ENCODE measurements at regions not wholly inside any gene's neighbourhood (a gene's known extent, or its start where the extent isn't known, plus 50 kb on each side); places are given as distances from the start of the nearest gene placed in this dataset.
"Not testable (repeated sequence)": the region's sequence is repeated elsewhere in the genome, so short reads cannot be mapped to it uniquely, and the experiment has no call there.

DNA sequence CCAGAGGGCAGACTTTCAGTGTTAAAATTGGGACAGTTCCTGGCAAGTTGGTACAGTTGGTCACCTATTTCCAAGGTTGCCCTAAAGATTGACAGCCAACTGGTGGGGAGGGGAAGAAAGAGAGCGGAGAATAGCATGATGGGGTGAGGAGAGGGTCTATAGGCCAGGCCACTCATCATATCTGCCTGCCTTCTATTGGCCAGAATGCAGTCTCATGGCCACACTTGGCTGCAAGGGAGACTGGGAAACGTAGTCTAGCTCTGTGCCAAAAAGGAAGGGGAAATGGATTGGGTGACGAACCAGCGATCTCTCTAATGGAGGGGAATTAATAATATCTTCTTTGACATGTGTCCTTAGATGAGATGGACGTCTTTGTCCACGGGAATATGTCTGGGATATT is 197.4 kb upstream of the ATP6AP2 start:
- Histone ChIP-seq H3K36me3 (ENCODE audit: control insufficient read depth, insufficient read depth, low read length) (no peaks in the 10 kb centered on the region), H3K27ac (ENCODE audit: insufficient read depth, low read length, poor library complexity, severe bottlenecking) (no peak overlapping the region), H3K4me3 (ENCODE audit: insufficient read depth, low read depth, low read length, poor library complexity, severe bottlenecking) (no peak overlapping the region), H3K9me3 (ENCODE audit: control insufficient read depth, low read length) (no peaks in the 10 kb centered on the region), H3K4me1 (ENCODE audit: control insufficient read depth, insufficient read depth, low read length, poor library complexity, severe bottlenecking) (no peaks in the 10 kb centered on the region), H3K27me3 (replicated peaks; ENCODE audit: control insufficient read depth, insufficient read depth, low read length, poor library complexity, severe bottlenecking) (no peaks in the 10 kb centered on the region)
- no peak for DNase-seq

DNA sequence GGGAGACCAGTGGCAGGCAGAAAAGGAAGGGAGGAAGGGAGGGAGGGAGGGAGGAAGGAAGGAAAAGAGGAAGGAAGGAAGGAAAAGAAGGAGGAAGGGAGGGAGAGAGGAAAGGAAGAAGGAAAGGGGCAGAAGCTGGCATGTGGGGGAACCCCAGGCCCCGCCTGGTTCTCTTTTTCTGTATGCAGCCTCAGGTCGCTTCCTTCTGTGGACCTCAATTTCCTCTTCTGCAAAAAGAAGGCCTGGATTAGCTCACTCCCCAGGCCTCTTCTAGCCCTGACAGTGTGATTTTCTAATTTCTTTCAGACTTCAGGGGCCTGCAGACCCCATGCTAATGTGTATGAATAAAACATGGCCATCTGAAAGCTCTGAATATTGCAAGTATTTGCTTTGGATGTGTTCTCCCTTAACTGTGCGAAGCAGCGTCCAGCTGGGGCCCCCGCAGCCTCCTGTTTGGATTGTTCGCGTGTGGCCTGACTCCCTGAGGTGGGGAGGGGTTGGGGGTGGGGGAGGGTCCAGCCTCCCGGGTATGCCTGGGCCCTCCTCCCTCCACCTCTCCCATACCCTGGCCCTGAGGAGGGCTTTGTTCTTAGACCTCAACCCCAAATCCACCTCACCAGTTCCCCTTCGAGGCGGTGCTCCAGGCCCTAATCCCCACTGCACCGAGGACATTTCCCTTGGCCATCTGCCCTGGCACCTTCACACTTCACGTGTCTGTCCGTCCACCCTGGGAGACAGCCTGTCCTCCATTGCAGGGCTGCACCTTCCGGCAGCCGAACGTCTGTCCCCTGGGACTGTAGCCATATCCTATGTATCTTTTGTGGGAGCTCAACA is 199.9 kb upstream of the ATP6AP2 start:
- no peaks in the 10 kb centered on the region for H3K4me1 ChIP-seq (ENCODE audit: control insufficient read depth, insufficient read depth, low read length, poor library complexity, severe bottlenecking)
- no peaks in the 10 kb centered on the region for H3K36me3 ChIP-seq (ENCODE audit: control insufficient read depth, insufficient read depth, low read length)
- H3K27ac ChIP-seq (ENCODE audit: insufficient read depth, low read length, poor library complexity, severe bottlenecking): no peak overlapping the region
- H3K4me3 ChIP-seq (ENCODE audit: insufficient read depth, low read depth, low read length, poor library complexity, severe bottlenecking): no peak overlapping the region
- no peaks in the 10 kb centered on the region for H3K9me3 ChIP-seq (ENCODE audit: control insufficient read depth, low read length)
- DNase-seq: no peak
- H3K27me3 ChIP-seq (replicated peaks; ENCODE audit: control insufficient read depth, insufficient read depth, low read length, poor library complexity, severe bottlenecking): no peaks in the 10 kb centered on the region

DNA sequence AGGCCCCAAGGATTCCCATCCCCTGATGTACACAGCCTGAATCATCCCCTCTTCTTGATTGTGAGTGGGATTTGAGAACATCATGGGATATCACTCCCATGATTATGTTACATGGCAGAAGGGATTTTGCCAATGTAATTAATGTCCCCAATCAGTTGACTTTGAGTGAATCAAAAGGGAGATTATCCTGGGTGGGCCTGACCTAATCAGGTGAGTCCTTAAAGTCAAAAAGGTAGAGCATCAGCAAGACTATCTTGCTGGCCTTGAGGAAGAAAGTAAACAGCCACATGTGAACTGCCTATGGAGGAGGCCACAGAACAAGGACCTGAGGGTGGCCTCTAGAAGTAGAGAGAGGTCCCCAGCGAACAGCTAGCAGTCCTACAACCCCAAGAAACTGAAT is 203.1 kb upstream of the ATP6AP2 start:
- Histone ChIP-seq H3K36me3 (ENCODE audit: control insufficient read depth, insufficient read depth, low read length) (no peaks in the 10 kb centered on the region), H3K9me3 (ENCODE audit: control insufficient read depth, low read length) (no peaks in the 10 kb centered on the region), H3K27me3 (replicated peaks; ENCODE audit: control insufficient read depth, insufficient read depth, low read length, poor library complexity, severe bottlenecking) (no peaks in the 10 kb centered on the region), H3K4me1 (ENCODE audit: control insufficient read depth, insufficient read depth, low read length, poor library complexity, severe bottlenecking) (no peaks in the 10 kb centered on the region), H3K27ac (ENCODE audit: insufficient read depth, low read length, poor library complexity, severe bottlenecking) (no peak overlapping the region), H3K4me3 (ENCODE audit: insufficient read depth, low read depth, low read length, poor library complexity, severe bottlenecking) (no peak overlapping the region)
- DNase-seq: no peak

DNA sequence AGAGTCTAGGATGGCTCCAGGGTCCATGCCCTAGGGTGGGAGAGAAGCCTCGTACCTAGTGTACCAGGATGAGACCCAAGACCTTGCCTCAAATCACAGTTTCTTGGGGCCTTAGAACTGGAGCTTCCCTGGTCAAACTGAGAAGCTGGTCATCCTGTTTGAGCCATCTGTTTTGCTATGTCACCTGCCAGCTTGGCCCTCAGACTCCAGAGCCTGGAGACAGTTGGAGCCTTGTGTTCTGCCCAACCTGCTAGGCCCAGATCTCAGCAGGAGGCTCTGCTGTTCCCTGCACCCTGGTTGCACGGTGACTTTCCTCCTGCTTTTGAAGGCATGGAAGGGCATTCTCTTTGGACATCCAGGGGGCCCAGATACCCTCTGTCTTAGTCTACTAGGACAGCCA is 206.3 kb upstream of the ATP6AP2 start:
- Histone ChIP-seq H3K9me3 (ENCODE audit: control insufficient read depth, low read length) (no peaks in the 10 kb centered on the region), H3K27ac (ENCODE audit: insufficient read depth, low read length, poor library complexity, severe bottlenecking) (no peak overlapping the region), H3K4me3 (ENCODE audit: insufficient read depth, low read depth, low read length, poor library complexity, severe bottlenecking) (no peak overlapping the region), H3K36me3 (ENCODE audit: control insufficient read depth, insufficient read depth, low read length) (no peaks in the 10 kb centered on the region), H3K27me3 (replicated peaks; ENCODE audit: control insufficient read depth, insufficient read depth, low read length, poor library complexity, severe bottlenecking) (no peaks in the 10 kb centered on the region), H3K4me1 (ENCODE audit: control insufficient read depth, insufficient read depth, low read length, poor library complexity, severe bottlenecking) (no peaks in the 10 kb centered on the region)
- no peak for DNase-seq

DNA sequence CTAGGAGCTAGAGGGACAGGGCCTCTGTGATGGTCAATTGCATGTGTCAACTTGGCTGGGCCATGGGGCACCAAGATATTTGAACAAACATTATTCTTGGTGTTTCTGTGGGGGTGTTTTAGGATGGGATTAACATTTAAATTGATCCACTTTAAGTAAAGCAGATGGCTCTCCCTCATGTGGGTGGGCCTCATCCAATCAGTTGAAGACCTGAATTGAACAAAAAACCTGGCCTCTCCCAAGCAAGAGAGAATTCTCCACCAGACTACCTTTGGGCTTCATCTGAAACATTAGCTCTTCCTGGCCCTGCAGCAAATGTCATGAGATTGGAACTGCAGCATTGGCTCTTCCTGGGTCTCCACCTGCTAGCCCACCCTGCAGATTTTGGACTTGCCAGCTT is 207.1 kb upstream of the ATP6AP2 start:
- no peak overlapping the region for H3K27ac ChIP-seq (ENCODE audit: insufficient read depth, low read length, poor library complexity, severe bottlenecking)
- H3K4me1 ChIP-seq (ENCODE audit: control insufficient read depth, insufficient read depth, low read length, poor library complexity, severe bottlenecking): no peaks in the 10 kb centered on the region
- no peaks in the 10 kb centered on the region for H3K9me3 ChIP-seq (ENCODE audit: control insufficient read depth, low read length)
- no peak for DNase-seq
- H3K4me3 ChIP-seq (ENCODE audit: insufficient read depth, low read depth, low read length, poor library complexity, severe bottlenecking): no peak overlapping the region
- no peaks in the 10 kb centered on the region for H3K27me3 ChIP-seq (replicated peaks; ENCODE audit: control insufficient read depth, insufficient read depth, low read length, poor library complexity, severe bottlenecking)
- H3K36me3 ChIP-seq (ENCODE audit: control insufficient read depth, insufficient read depth, low read length): no peaks in the 10 kb centered on the region

DNA sequence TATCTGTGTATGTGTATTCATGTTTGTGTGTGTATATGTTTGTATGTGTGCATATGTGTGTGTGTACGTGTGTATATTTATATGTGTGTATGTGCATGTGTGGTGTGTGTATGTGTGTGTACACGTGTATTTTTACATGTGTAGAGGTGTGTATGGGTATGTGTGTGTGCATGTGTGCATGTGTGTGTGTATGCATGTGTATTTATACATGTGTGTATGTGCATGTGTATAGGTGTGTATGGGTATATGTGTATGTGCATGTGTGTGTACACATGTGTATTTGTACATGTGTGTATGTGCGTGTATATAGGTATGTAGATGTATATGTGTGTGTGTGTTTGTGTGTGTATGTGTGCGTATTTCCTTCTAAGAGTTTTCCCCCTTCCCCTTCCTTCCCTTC is 207.7 kb upstream of the ATP6AP2 start:
- H3K9me3 ChIP-seq (ENCODE audit: control insufficient read depth, low read length): no peaks in the 10 kb centered on the region
- no peaks in the 10 kb centered on the region for H3K4me1 ChIP-seq (ENCODE audit: control insufficient read depth, insufficient read depth, low read length, poor library complexity, severe bottlenecking)
- H3K27ac ChIP-seq (ENCODE audit: insufficient read depth, low read length, poor library complexity, severe bottlenecking): no peak overlapping the region
- H3K27me3 ChIP-seq (replicated peaks; ENCODE audit: control insufficient read depth, insufficient read depth, low read length, poor library complexity, severe bottlenecking): no peaks in the 10 kb centered on the region
- no peak overlapping the region for H3K4me3 ChIP-seq (ENCODE audit: insufficient read depth, low read depth, low read length, poor library complexity, severe bottlenecking)
- no peaks in the 10 kb centered on the region for H3K36me3 ChIP-seq (ENCODE audit: control insufficient read depth, insufficient read depth, low read length)
- DNase-seq: no peak

DNA sequence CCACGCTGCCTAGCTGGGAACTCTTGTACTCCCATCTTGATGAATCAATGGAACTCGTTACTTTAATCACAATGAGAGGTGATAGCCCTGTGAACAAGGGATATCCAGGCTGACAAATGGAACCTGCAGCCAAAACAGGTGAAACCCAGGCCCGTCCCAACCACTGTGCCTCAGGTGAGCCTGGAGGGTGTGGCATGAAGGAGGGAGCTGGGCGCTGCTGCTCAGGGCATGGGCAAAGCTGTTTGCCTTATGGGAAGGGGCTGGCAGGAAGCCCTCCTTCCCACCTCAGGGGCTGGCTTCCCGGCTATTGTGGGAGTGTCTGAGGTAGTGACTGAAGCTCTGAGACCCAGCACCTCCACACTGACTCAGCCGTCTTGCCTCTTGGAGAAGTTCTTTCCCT is 209.4 kb upstream of the ATP6AP2 start:
- Histone ChIP-seq H3K9me3 (ENCODE audit: control insufficient read depth, low read length) (no peaks in the 10 kb centered on the region), H3K27ac (ENCODE audit: insufficient read depth, low read length, poor library complexity, severe bottlenecking) (no peak overlapping the region), H3K4me3 (ENCODE audit: insufficient read depth, low read depth, low read length, poor library complexity, severe bottlenecking) (no peak overlapping the region), H3K27me3 (replicated peaks; ENCODE audit: control insufficient read depth, insufficient read depth, low read length, poor library complexity, severe bottlenecking) (no peaks in the 10 kb centered on the region), H3K4me1 (ENCODE audit: control insufficient read depth, insufficient read depth, low read length, poor library complexity, severe bottlenecking) (no peaks in the 10 kb centered on the region), H3K36me3 (ENCODE audit: control insufficient read depth, insufficient read depth, low read length) (no peaks in the 10 kb centered on the region)
- no peak for DNase-seq

DNA sequence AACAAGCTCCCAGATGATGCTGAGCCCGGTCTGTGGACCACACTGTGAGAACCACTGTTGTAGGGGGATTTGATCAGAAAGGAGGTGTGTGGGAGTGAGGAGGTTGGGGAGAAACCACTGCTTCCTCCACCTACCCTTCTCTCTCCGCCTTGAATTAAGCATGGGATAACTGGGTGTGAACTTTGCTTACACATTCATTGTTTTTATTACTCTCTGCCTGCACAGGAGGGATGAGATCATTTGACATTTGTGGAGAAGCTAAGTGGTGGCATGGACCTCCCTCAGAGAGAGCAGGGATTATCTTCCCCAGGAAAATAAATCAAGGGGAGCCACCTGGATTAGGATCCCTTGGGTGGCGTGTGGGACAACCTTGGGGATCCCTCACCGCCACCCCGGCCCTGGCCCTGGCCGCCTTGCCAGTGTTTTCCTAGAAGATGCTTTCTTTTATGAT is 212.1 kb upstream of the ATP6AP2 start:
- no peak for DNase-seq
- Histone ChIP-seq H3K4me3 (ENCODE audit: insufficient read depth, low read depth, low read length, poor library complexity, severe bottlenecking) (no peak overlapping the region), H3K27ac (ENCODE audit: insufficient read depth, low read length, poor library complexity, severe bottlenecking) (no peak overlapping the region), H3K9me3 (ENCODE audit: control insufficient read depth, low read length) (no peaks in the 10 kb centered on the region), H3K4me1 (ENCODE audit: control insufficient read depth, insufficient read depth, low read length, poor library complexity, severe bottlenecking) (no peaks in the 10 kb centered on the region), H3K36me3 (ENCODE audit: control insufficient read depth, insufficient read depth, low read length) (no peaks in the 10 kb centered on the region), H3K27me3 (replicated peaks; ENCODE audit: control insufficient read depth, insufficient read depth, low read length, poor library complexity, severe bottlenecking) (no peaks in the 10 kb centered on the region)

DNA sequence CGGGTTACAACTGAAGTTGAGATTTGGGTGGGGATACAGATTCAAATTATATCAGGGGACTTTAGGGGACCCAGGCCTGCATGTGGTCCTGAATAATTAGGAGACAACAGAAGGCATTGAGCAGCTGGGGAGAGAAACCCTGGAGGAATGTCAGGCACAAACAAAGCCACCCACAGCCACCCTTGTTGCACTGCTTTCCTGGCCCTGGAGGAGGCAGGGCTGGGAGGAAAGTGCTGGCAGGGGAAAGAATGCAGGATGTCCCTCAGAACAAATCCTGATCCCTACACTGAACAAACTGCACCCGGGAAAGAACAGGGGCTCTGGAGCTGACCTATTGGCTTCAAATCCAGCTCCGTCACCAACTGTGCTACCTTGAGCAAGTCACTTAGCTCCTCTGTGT is 214.1 kb upstream of the ATP6AP2 start:
- no peaks in the 10 kb centered on the region for H3K27me3 ChIP-seq (replicated peaks; ENCODE audit: control insufficient read depth, insufficient read depth, low read length, poor library complexity, severe bottlenecking)
- no peak overlapping the region for H3K4me3 ChIP-seq (ENCODE audit: insufficient read depth, low read depth, low read length, poor library complexity, severe bottlenecking)
- H3K9me3 ChIP-seq (ENCODE audit: control insufficient read depth, low read length): no peaks in the 10 kb centered on the region
- no peak for DNase-seq
- H3K27ac ChIP-seq (ENCODE audit: insufficient read depth, low read length, poor library complexity, severe bottlenecking): no peak overlapping the region
- H3K36me3 ChIP-seq (ENCODE audit: control insufficient read depth, insufficient read depth, low read length): no peaks in the 10 kb centered on the region
- no peaks in the 10 kb centered on the region for H3K4me1 ChIP-seq (ENCODE audit: control insufficient read depth, insufficient read depth, low read length, poor library complexity, severe bottlenecking)

DNA sequence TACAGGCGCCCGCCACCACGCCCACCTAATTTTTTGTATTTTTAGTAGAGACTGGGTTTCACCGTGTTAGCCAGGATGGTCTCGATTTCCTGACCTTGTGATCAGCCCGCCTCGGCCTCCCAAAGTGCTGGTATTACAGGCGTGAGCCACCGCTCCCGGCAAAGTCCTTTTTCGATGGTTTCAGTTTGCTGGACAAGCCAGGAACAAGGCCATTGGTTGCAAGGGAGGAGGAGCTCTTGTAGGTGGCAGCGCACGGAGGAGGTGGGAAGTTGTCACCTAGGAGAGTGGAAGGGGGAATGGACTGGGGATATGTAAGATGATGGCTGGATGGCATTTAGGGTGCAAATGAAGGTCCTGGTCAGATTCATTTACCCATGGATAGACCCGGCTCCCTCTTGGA is 218.5 kb upstream of the ATP6AP2 start:
- not testable (repeated sequence) for H3K4me3 ChIP-seq (ENCODE audit: insufficient read depth, low read depth, low read length, poor library complexity, severe bottlenecking); H3K9me3 ChIP-seq (ENCODE audit: control insufficient read depth, low read length); H3K27me3 ChIP-seq (replicated peaks; ENCODE audit: control insufficient read depth, insufficient read depth, low read length, poor library complexity, severe bottlenecking); DNase-seq; H3K27ac ChIP-seq (ENCODE audit: insufficient read depth, low read length, poor library complexity, severe bottlenecking); H3K36me3 ChIP-seq (ENCODE audit: control insufficient read depth, insufficient read depth, low read length); H3K4me1 ChIP-seq (ENCODE audit: control insufficient read depth, insufficient read depth, low read length, poor library complexity, severe bottlenecking)

All from effector memory CD4-positive, alpha-beta T cell (primary cell).